GM21447 (cell line): ENCODE measurements at regions not wholly inside any gene's neighbourhood (a gene's known extent, or its start where the extent isn't known, plus 50 kb on each side); places are given as distances from the start of the nearest gene placed in this dataset.

ENCODE experiments used
- ATAC-seq: cut with Tn5 transposase; IDR thresholded peaks from one replicate; pipeline ENCODE4 v1.9.1; 2021; ENCODE audit not compliant: unreplicated experiment

DNA sequence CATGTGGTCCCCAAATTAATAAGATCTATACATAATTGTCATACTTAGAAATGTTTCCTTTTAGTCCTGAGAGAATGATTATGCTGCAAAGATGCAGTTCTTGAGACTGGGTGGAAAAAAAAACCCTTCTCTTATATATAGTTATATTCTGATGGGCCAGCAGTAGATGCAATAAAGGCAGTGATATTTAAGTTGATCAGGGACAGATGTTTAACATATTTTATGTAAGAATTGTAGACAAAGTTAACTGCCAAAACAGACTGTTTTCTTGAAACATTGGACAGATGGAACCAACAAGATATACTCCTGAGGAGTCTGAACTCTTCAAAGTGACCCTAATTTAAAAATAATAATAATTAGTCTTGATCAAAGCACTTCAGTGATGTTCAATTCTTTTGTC, 172.0 kb upstream of the LRIG1 start:
- no peak for ATAC-seq

DNA sequence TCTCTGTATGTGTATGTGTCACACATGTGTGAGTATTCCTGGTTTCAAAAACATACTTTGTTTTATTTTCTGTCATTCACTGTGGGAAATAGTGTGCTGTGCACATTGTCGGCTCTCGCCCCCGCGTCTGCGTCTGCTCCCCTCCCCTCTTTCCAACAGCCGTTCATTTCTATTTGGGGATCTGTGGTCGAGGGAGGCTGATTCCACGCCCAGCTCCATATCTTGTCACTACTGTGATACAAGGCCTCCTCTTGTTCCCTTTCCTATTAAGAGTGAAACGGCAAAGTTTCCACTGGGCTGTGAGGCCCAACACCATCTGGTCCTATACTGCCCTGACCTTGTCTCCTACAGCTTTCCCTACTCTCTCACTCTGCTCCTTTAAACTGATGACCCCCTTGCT, 172.5 kb upstream of the LRIG1 start:
- ATAC-seq = no peak

DNA sequence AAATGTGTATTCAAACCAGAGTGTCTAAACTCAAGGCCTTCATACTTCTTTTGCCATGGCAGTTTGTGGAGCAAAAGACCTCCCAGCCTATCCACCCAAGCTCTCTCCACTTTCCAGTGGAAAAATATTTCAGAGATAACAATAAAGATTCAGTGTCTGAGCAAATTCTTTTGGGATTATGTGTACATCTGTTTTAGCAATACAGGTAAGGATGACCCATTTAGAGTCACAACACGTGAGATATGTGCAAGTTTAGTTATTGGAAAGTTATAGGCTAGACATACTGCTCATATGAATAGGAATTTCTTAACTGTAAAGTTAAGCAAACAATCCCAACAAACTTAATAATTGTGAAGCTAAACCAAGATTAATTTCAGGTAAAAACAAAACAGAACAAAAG, 174.5 kb upstream of the LRIG1 start:
- no peak for ATAC-seq

DNA sequence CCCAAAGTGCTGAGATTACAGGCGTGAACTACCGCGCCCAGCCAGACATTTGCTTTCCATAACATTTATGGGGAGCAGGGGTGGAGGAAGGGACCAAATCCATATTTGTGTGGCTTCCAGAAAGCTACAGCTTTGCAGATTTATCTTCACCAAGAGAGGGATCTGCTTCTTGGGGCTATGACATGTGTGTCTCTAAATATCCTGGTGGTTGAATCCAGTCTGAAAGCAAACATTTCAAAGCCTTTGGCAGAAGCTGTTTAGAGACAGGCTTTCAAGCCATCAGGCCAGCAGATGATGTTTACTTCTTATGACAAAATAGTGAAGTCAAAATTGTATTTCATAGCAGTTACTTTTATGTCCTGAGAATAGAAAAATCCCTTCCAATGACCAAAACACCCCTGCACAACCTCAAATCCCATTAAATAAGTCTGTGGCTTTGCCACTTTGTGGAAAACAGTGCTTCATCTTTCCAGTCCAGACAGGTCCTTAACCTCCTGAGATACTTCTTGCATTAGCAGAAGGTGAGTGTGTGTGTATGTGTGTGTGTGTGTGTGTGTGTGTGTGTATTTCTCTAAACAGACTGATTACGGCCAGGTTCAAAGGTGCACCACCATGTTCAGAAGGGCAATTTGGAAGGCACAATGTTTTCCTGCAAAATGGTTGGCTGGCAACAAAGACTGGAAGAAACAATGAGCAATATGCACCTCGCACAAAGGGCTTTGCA, 191.4 kb upstream of the LRIG1 start:
- no peak for ATAC-seq

DNA sequence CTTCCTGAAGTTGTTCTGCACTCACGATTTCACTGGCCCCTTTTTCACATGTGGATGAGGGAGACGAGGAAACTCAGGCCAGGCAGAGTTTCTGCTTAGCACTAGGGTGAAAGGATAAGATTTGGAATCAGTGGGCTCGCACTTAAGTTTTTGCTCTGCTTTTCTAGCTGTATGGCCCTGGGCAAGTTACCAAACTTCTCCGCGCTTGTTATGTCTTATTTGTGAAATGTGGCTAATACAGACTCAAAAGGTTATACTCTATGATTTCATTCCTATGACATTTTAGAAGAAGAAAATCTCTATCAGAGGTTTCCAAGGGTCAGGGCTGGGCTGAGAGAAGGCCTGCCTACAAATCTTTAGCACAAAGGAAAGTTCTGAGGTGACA, 191.9 kb upstream of the LRIG1 start:
- no peak for ATAC-seq

DNA sequence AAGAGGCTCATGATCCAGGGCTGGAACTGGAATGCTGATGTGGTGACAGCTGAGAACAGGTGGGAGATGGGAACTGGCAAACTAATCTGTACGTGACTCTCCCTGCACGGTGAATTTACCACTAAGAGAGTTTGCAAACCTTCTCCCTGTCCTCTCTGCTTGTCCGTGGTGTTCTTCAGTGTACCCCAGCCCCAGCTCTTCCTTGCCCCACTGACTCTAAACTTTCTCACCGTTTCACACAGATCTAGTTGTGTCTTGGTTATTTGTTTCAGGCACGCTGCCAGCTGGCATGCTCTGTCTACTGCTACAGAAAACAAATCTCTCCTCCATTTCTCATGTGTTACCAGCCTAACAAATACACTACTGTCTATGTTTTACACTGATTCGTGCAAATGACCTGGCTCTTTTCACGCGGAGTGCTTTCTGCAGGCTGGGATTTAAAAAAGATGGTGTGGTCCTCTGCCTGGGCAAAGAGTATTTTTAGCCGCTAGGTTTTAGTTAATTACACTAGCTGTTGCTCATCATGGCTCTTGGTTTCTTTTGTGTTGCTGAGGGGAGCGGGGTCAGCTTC, 192.7 kb upstream of the LRIG1 start:
- ATAC-seq = no peak

DNA sequence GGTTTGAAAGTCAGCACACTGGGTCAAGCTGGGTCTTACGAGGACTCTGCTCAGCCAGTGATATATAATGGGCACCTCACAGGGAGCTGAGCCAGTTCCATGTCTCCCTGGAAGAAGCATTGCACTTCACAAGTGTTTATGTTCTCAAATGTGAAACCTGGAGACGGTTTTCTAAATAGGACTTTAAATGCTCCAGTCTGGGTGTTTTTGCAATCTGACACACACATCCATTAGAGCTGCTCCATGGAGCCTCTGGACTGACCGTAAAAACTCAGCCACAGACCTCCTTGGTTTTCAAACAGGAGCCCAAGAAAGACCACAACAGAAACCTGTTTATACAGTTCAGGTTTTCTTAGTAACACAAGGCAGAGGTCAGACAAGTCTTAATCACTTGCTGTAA, 201.3 kb upstream of the LRIG1 start:
- ATAC-seq = no peak

DNA sequence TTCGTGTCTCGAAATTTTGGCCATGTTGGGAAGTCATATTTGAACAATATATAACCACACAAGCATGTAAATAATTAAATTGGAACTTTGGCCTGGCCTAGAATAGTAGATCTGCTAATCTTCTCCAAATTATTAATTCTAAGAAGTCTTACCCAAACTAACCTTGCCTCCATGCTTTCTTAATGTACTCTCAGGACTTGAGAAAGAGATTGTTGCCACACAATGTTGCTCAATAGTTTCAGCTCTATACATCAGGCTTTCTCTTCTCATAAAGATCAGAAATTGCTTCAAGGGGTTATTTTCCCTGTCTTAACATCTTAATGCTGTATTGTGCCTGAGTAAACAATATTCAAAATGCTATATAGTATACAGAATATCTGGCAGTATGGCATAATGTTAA, 202.7 kb upstream of the LRIG1 start:
- ATAC-seq = no peak

DNA sequence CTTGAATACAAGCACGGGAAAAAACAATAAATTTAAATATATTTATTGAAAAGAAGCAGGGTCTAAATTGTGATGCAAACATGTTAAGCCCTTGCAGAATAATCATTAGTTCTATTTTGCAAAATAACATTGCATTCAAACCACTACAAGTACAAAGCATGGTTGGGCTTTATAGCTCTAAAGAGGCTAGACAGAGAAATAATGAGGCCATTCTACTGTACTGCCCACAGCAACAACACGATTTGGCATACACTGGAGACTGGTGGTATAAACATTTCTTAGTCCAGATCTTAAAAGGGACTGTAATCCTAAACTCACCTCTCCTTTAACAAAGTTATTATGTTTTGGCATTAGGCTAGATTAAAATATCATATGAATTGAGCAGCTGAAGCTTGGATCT, 204.3 kb upstream of the LRIG1 start:
- ATAC-seq = no peak

DNA sequence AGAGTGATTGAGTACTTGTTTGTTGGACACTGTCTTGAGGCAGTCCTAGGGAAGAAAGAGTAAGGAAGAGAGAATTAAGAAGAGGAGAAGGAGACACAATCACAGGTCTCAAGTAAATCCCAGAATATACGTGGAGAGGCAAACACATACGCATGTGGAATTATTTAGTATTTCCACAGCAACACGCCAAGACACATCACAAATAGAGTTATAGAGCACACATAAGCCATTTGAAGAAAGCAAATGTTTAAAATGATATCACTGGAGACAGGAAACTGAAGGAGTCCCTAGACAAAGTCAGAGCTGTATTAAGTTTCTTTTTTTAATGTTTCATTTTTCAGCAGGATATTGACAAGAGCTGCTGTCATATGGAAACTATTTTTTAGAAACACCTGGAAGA, 206.1 kb upstream of the LRIG1 start:
- no peak for ATAC-seq

DNA sequence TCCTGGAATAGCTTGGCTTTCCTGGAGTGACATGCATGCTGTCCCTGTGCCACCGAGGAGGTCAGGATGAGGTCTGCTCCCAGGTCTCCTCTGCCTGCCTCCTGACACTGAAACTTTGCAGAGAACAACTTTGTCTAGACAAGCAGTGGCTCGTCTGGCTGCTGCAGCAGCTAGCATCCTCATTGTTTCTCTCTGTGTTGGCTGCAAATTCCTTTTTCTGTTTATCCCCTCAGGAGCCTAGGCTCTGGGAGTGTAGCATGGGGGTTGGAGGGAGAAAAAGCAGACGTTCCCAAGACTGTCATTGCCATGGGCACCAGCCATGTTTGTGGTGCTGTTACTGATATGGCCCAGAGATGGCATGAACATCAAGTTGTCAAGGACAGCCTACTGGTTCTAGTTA, 208.7 kb upstream of the LRIG1 start:
- ATAC-seq = no peak

DNA sequence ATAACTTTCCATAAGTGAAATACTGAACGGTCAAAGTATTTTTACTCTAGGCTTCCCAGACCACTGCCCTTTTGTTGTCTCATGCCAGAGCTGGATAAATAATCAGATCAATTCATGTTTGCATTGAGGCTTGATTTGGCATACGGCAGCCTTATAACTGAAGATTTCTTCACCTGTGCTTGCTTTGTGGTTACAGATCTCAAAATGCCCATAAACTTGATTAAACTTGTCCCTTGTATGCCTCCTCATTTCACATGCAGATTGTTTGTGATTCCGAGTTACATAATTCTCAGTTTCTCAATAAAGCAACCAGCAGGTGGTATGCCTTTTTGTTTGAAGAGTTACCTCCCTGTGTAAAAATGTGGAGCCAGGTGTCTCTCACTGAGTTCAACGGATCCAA, 211.4 kb upstream of the LRIG1 start:
- no peak for ATAC-seq

DNA sequence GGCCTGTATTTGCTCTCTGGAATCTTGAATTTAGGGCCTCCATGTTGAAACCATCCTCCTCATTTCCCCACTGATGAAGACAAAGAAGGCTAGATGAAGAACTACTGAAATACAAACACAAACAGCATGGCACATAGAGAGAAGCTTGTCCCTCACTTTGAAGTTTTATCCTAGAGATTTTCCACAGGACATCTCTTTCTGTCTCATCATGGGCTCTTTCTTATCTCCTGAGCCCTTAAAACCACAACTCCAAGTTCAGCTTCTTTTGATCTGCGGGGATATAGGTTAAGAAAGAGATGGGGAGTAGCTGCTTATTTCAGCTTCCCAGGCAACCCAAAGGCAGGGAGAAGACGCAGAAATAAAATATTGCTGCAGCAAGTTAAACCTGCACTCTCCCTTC, 213.1 kb upstream of the LRIG1 start:
- ATAC-seq = no peak

DNA sequence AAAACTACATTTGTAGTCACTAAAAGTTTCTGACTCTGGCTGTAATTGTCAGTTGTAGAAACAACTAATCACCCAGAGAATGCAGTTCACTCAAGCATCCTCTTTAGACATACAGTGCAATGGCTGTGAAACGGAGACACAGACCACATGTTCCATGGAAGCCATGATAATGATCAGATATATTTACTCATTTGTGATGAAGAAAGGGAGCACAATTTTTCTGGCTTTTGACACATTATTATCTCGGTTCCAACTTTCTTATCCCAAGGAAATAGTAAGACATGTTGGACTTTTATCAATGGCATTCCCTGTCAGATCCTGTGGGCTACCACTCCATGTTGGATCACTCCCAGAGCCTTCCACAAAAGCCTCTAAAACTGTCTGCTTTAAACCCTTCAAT, 215.0 kb upstream of the LRIG1 start:
- ATAC-seq = no peak

DNA sequence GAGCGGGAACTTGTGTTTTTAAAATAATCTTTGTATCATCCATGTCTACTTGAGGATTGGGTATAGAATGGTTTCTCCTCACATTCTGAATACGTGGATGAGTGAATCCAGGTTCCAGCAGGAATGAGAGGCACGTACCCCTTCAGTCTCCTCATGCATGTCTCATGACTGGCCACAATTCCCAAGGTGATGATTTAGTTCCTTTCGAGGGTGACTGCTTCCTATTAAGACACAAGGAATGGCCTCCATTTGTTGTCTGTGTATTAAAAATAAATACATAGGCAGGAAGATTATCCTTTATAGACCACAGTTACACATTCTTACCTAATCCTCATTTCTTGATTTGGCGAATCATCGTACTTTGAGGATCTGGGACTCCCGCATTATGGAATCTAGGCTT, 217.0 kb upstream of the LRIG1 start:
- no peak for ATAC-seq

DNA sequence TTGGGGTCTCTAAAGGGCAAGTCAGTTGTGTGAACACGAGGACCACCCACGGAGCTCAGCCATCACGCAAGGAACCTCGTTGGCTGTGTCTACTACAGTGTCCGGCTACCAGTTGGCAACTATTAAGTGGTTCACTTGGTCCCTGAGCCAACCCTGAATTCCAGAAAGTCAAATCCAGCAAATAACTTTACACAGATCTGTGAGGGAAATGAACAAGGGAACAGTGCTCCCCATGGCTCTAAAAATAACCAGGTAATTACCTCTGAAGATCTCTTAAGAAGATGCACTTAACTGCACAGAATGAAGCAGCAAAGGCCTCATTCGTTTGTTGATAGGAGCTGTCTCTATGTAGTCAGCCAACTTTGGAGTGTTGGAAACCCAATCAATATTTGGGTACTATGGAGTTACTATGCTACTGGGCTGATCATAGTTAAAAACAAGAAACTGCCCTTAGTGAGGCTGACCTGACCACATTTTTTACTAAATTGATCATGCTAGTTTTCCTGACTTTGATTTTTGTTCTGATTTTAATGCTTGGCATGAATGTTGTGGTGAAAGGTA, 219.1 kb upstream of the LRIG1 start:
- no peak for ATAC-seq

DNA sequence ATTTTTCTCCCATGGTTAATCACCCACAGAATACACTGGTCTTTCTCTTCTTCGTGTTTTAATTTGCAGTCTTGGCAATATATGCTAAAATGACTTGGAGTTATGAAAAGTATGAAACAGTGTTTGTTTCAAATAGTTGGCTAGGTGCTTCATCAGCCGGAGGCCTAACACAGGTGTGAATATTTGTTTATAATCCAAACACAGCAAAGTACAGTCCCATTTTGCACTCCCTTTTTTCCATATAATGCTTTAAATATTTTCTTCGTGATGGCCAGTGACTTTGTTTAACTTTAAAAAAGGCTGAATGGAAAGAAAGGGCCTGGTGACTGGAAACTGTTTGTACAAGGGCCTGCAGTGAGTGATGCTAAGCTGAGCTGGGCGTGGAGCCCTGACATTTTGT, 219.7 kb upstream of the LRIG1 start:
- ATAC-seq = no peak

DNA sequence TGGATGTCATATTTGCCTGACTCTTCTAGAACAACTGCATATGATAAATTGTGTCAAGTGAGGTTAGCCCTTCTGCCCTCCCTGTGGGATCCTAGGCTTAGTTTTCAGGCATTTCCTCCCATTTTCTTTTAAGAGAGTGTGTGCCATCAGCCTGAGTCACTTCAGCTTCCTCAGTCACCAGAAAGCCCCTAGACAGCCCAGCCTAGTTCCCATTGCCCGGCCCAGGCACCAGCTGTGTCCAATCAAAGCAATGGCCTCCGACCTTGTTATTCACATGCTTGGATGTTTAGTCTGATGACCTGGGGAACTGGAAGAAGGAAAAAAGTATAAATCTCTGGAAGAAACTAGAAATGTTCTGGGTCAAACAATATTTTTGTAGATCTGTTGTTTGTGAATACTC, 221.9 kb upstream of the LRIG1 start:
- ATAC-seq = no peak

DNA sequence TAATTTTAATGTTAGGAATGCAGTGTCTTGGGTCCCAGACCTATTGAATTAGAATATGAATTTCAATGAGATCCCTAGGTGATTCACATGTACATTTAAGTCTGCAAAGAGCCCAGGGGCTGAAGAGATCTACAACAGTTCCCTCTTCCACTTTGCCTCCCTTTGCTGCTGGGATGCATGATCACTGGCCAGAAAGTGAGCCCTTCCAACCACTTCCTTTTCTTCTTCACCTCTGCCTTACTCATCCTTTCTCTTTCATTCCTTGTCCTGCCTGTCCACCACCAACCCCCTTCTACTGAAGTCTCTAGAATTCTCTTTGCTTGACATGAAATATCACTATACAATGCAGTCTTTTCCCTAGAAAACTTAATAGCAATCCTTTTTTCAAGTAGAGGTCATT, 222.4 kb upstream of the LRIG1 start:
- no peak for ATAC-seq

DNA sequence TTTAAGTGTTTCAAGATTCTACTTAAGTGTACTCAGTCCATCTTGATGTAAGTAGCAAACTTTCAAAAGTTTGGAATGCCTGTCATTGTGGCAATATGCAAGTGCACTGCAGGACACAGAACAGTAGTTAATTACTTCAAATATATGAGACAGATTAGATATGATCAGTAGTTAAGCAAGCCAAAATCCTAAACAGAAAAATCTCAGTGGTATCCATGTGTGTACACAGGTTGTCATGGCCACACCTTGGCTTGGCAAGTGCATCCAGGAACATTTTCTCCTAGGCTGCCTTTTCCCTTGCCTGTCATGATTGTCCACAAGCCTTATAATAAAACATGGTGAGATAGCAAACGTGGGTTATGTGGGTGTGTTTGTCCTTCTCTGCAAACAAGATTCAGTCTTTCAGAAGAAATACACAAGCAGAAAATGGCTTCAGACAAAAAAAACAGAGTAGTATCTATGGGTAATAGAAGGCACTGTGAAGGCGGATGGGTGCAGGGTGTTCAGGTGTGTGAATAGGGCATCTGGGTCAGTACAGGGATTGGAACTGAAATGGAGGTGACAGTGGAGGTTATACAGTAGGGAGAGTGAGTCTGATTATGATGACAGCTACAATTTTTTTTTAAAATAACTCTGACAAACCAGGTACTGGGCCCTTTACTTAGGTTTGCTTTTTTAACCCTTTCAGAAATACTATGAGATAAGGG, 229.0 kb upstream of the LRIG1 start:
- no peak for ATAC-seq

DNA sequence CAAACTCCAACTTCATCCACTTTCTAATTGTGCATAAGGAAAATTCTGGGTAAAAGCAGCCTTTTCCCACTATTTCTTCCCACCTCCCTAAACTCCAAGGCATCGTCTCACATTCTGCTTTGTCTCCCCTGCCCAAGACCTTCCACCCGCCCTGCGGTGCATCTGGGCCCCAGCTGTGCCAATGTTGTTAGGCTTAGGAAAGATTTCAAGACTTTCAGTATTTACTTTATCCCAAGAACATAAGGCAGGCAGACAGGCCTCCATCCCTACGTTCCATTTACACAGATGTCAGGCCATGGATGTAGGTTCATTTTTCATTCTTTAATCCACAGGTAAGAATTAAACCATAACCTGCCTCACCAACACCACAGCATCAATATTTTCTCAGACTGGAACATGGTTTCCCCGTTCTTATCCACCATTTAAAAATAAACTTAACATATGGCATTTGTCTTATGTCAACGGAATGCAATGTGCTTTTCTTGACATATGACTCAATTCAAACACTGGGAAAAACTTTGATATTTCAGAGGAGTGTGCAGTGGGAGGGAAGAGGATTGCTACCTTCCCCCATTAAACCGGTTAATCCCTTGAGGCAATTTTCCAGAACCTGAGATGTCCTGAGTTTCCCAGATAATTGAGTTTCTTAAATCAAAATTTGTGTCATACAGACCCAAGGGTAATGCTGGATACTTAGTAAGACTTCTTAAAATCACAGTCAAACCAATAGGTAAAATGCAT, 238.0 kb upstream of the LRIG1 start:
- no peak for ATAC-seq

DNA sequence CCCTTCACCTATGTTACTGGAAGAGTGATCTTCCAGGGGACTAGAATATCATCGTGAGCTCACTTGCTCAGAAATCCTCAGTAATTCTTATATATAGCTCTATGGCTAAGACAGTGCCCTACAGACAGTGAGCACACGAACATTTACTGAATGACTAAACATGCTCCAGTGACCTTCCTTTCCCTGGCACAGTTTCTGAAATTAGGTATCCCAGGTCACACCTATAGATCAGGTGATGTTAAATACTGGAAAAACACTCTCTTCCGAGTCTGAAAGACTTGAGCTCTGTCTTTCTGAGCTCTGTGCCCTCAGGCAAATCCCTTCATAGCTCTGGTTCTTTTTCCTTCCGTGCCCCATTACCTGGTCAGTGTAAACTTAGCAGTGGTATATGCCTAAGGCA, 239.4 kb upstream of the LRIG1 start:
- no peak for ATAC-seq
